HG03442 (cell line): ENCODE measurements at regions not wholly inside any gene's neighbourhood (a gene's known extent, or its start where the extent isn't known, plus 50 kb on each side); places are given as distances from the start of the nearest gene placed in this dataset.

Experiments used
- ATAC-seq: cut with Tn5 transposase; IDR thresholded peaks from one replicate; pipeline ENCODE4 v1.9.1; 2021; ENCODE audit warnings: mild to moderate bottlenecking, moderate library complexity; ENCODE audit not compliant: unreplicated experiment

- no peak for ATAC-seq
Measured at GRCh38 chr2:42910645-42911405, 118.4 kb upstream of the HAAO start.

- no peak for ATAC-seq
Measured at GRCh38 chr2:42909966-42910365, 117.6 kb upstream of the HAAO start.

- ATAC-seq, result no peak
Measured at GRCh38 chr2:42908518-42909200, 116.3 kb upstream of the HAAO start.

DNA sequence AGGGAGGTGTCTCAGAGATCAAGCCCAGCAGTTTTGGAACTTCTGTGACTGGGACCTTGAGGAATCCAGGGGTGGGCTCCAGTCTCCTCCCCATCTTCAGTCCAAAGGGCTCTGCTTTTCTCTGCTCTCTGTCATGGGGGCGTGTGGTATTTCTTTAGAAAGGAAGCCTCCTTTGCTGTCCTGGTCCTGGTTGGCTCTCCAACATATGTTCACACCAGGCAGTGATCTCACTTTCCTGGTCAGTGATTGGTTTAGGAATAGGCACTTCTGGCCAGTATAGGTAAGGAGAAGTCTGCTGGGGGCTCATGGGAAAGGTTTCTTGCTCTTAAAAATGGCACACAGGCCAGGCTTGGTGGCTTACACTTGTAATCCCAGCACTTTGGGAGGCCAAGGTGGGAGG is 115.5 kb upstream of the HAAO start:
- no peak for ATAC-seq

- ATAC-seq, result no peak
Measured at GRCh38 chr2:42906557-42907411, 114.4 kb upstream of the HAAO start.

- no peak for ATAC-seq
Measured at GRCh38 chr2:42906111-42906556, 113.8 kb upstream of the HAAO start.

- no peak for ATAC-seq
Measured at GRCh38 chr2:42905341-42906110, 113.1 kb upstream of the HAAO start.

DNA sequence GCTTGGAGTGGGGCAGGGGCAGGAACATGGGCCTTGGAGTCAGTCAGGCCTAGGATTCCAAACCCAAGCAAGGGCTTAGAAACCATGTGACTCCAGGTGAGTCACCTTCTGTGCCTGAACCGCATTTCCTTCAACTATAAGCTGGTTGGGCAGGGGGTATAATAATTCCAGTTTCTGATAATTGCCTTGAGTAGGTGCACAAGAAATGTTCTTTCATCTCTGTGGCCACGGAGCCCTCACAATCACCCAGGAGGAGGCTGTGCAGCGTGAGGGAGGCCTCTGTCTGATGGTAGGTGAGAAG is 112.1 kb upstream of the HAAO start:
- ATAC-seq, result no peak

DNA sequence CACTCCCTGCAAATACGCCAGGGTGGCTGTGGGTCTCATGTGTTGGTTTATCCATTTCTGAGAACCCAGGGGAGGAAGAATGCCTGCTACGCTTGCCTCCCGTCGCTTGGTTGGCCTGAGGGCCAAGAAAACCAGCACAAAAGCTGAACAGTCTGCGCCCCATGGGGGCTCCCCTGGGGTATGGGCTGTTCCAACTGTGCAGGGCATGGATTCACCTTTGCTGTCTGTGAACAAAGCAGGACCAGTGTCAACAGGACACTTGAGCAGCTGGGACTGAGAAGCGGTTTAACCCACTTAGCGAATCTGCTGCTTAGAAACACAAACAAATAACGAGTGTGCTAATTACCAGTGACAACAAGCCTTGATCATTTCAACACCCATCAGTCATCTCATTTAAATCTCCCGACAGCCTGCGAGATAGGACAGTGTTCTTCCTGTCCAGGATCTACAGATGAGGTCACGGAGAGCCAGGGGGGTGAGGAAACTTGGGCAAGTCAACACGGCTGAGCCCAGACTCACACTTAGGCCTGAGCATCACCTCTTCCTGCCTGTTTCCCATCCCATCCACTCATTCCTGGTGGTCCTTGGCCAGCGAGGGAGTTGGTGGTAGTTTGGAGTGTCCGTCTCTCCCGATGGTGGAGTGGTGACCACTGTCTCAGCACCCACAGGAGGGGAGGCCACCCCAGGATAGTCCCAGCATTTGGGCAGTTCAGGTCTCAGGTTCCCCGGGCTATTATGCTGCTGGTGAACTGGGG is 111.6 kb upstream of the HAAO start:
- ATAC-seq, result no peak

- no peak for ATAC-seq
Measured at GRCh38 chr2:42902939-42903709, 110.7 kb upstream of the HAAO start.

- ATAC-seq, result no peak
Measured at GRCh38 chr2:42901076-42901640, 108.8 kb upstream of the HAAO start.

GRCh38 chr2:42900289-42900891 is 108.0 kb upstream of the HAAO start:
- ATAC-seq, result no peak

DNA sequence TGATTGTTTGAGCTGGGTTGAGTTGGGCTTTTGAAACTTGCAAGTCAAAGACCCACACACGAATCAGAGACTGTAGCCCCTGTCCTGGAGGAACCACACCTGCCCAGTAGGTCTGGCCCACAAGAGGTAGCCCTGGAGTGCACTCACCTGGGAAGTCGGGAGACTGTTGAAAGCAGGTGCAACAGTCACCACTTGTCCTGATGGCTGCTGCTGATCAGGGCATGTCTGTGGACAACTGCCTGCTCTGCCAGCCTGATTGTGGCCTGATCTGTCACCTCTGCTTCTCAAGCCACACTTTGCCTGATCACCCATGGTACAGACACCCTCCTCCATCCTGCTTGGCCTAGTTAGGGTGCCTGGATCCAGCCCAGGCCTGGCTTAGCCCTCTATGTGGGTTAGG is 105.0 kb upstream of the HAAO start:
- ATAC-seq, result no peak

DNA sequence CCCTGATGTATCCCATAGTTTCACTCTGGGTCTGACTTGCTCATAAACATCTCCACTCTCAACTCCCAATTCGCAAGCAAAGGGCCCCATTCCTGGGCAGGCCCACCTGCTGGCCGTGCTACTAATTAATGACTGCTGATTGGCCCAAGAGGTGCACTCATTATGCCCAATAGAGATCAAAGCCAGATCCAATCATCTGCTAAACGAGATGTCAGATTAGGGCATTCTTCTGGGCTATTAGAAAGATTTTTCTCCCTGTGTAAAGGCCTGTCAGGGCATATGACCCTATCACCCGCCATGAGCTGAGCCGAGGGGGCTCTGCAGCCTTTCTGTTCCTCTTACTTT is 103.4 kb upstream of the HAAO start:
- ATAC-seq, result no peak

- ATAC-seq, result no peak
Measured at GRCh38 chr2:42895134-42895790, 102.9 kb upstream of the HAAO start.

GRCh38 chr2:42893047-42893758 is 100.8 kb upstream of the HAAO start:
- no peak for ATAC-seq

GRCh38 chr2:42890791-42891355 is 98.5 kb upstream of the HAAO start:
- ATAC-seq, result no peak
